ENCODE measurements at regions not wholly inside any gene's neighbourhood (a gene's known extent, or its start where the extent isn't known, plus 50 kb on each side); places are given as distances from the start of the nearest gene placed in this dataset.

- TF ChIP-seq USF1 (IDR thresholded peaks at IDR 0.05; ENCODE audit: borderline replicate concordance, low read depth) (no peak), GATA2 (CRISPR knock-in tag; IDR thresholded peaks at IDR 0.05) (no peak), NFIC (IDR thresholded peaks at IDR 0.05; ENCODE audit: borderline replicate concordance) (no peak)
Measured at GRCh38 chr11:101738452-101738851, 154.6 kb upstream of the TRPC6 start (continued).

- DNase-seq = no peak
- ChIA-PET CTCF (no interaction called here), POLR2A (no interaction called here)
- Histone ChIP-seq H3K4me2 (no peak overlapping the region), H3F3A (replicated peaks; ENCODE audit: insufficient read depth) (no peaks in the 10 kb centered on the region), H3K9ac (no peak overlapping the region), H3K27ac (ENCODE audit: low read depth in 2 of 2, low read length in 1 of 2) (no peak overlapping the region), H4K20me1 (ENCODE audit: insufficient read depth) (no peaks in the 10 kb centered on the region), H3K9me3 (peaks cover 6% of the 10 kb centered on the region; the same call in 1 of the 2 replicates), H3K9me2 (peaks cover 3% of the 10 kb centered on the region; the same call in 1 of the 2 replicates), H2AFZ (ENCODE audit: low read depth) (no peak overlapping the region), H3K27me3 (ENCODE audit: insufficient read depth) (no peaks in the 10 kb centered on the region; the same call in 1 of the 2 replicates), H3K36me3 (replicated peaks in 1 of 2; ENCODE audit: control insufficient read depth in 1 of 2, insufficient read depth in 2 of 2, low read length in 1 of 2) (no peaks in the 10 kb centered on the region), H3K79me2 (ENCODE audit: insufficient read depth) (no peaks in the 10 kb centered on the region), H3K4me1 (ENCODE audit: control insufficient read depth in 1 of 2, insufficient read depth in 2 of 2, low read depth in 1 of 2, low read length in 1 of 2) (no peaks in the 10 kb centered on the region), H3K4me3 (ENCODE audit: low read depth in 2 of 2, low read length in 1 of 2) (no peak overlapping the region)
- TF ChIP-seq MAX (IDR thresholded peaks at IDR 0.05; ENCODE audit: low read depth) (no peak), RXRA (IDR thresholded peaks at IDR 0.05; ENCODE audit: borderline replicate concordance, low read depth) (no peak), TCF12 (IDR thresholded peaks at IDR 0.05) (no peak), FOSL2 (IDR thresholded peaks at IDR 0.05; ENCODE audit: borderline replicate concordance, low read depth) (no peak), GATA2 (CRISPR knock-in tag; IDR thresholded peaks at IDR 0.05) (no peak), SIN3A (IDR thresholded peaks at IDR 0.05; ENCODE audit: borderline replicate concordance, low read depth, low read length) (no peak)
- WGBS (ENCODE audit: low lambda C conversion rate) = 12% methylated on average over 2 of the region's 2 CpGs
Measured at GRCh38 chr11:101729406-101730078, 145.7 kb upstream of the TRPC6 start.

GRCh38 chr11:101727451-101727850, 143.6 kb upstream of the TRPC6 start:
- POLR2A ChIA-PET = no interaction called here
- TF ChIP-seq RCOR1 (IDR thresholded peaks at IDR 0.05; ENCODE audit: low read length) (no peak), EZH2phosphoT487 (IDR thresholded peaks at IDR 0.05; ENCODE audit: borderline replicate concordance, low read depth) (no peak), SMC3 (IDR thresholded peaks at IDR 0.05; ENCODE audit: low read depth, low read length) (no peak), POLR2AphosphoS5 (IDR thresholded peaks at IDR 0.05; ENCODE audit: low read depth, low read length) (no peak), SIN3A (IDR thresholded peaks at IDR 0.05; ENCODE audit: borderline replicate concordance, low read depth, low read length) (no peak), TCF12 (IDR thresholded peaks at IDR 0.05) (no peak)
- no peak overlapping the region for H2AFZ ChIP-seq (ENCODE audit: low read depth)

More at GRCh38 chr11:101727451-101727850, 143.6 kb upstream of the TRPC6 start:
- Histone ChIP-seq H3K4me3 (ENCODE audit: low read depth in 2 of 2, low read length in 1 of 2) (no peak overlapping the region), H3K9me2 (peaks cover 3% of the 10 kb centered on the region; the same call in 1 of the 2 replicates), H3K27me3 (ENCODE audit: insufficient read depth) (no peaks in the 10 kb centered on the region; the same call in 1 of the 2 replicates), H3K4me1 (ENCODE audit: control insufficient read depth in 1 of 2, insufficient read depth in 2 of 2, low read depth in 1 of 2, low read length in 1 of 2) (no peaks in the 10 kb centered on the region), H3K9ac (no peak overlapping the region), H3K9me3 (peaks cover 6% of the 10 kb centered on the region; the same call in 1 of the 2 replicates), H3K79me2 (ENCODE audit: insufficient read depth) (no peaks in the 10 kb centered on the region), H3F3A (replicated peaks; ENCODE audit: insufficient read depth) (no peaks in the 10 kb centered on the region), H3K36me3 (replicated peaks in 1 of 2; ENCODE audit: control insufficient read depth in 1 of 2, insufficient read depth in 2 of 2, low read length in 1 of 2) (no peaks in the 10 kb centered on the region), H3K4me2 (no peak overlapping the region), H4K20me1 (ENCODE audit: insufficient read depth) (no peaks in the 10 kb centered on the region), H3K27ac (ENCODE audit: low read depth in 2 of 2, low read length in 1 of 2) (no peak overlapping the region)
- DNase-seq = no peak
- WGBS (ENCODE audit: low lambda C conversion rate) = 3% methylated on average over 3 of the region's 3 CpGs
- CTCF ChIA-PET = no interaction called here

Data from SK-N-SH (cell line).